Vagina (tissue), 2 donors: ENCODE measurements at regions not wholly inside any gene's neighbourhood (a gene's known extent, or its start where the extent isn't known, plus 50 kb on each side); places are given as distances from the start of the nearest gene placed in this dataset.

Experiments
- POLR2A ChIP-seq, 2 donors: fragments of 450-650 bp; IDR thresholded peaks; one replicate each; pipeline ENCODE4 v1.6.1; 2017; ENCODE audit warnings: antibody characterized with exemption in 2 of 2, mild to moderate bottlenecking in 2 of 2, moderate library complexity in 2 of 2
- POLR2AphosphoS5 ChIP-seq, 2 donors: sonication (generic); formaldehyde crosslinking; IDR thresholded peaks; one replicate each; pipeline ENCODE4 v1.9.0; 2017; ENCODE audit warnings: antibody characterized with exemption in 2 of 2, mild to moderate bottlenecking in 2 of 2, low read depth in 1 of 2; ENCODE audit not compliant: insufficient read depth in 1 of 2
- TF ChIP-seq, protein P1 (sequence below), 3 experiments: fragments of 450-650 bp in 2 of 3; fragments of 200-600 bp in 1 of 3; sonication (generic) in 1 of 3; IDR thresholded peaks; one replicate each; pipeline ENCODE4 v1.5.1; 2017 to 2019; ENCODE audit warnings: antibody characterized with exemption in 3 of 3, mild to moderate bottlenecking in 2 of 3, moderate library complexity in 2 of 3

DNA sequence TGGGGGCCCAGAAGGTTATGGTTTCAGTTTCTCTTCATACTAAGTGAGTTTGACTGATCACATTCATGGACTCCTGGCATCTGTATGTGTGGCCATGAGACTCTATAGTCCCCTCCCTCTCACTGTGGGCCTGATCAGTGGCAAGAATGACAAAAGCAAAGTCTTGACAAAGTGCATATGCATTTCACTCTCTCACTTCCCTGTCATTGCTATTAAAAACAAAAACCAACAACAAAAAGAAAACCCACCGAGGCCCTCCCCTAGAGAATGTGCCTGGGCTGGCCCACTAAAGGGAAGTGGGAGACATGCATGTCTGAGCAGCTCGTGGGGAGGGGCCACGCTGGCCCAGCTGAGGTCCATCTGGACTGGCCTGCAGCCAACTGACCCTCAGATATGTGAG lies 600.1 kb upstream of the RAB6C start:
- no peak for TF ChIP-seq POLR2A (IDR thresholded peaks at IDR 0.05)
- TF ChIP-seq, protein P1, sequence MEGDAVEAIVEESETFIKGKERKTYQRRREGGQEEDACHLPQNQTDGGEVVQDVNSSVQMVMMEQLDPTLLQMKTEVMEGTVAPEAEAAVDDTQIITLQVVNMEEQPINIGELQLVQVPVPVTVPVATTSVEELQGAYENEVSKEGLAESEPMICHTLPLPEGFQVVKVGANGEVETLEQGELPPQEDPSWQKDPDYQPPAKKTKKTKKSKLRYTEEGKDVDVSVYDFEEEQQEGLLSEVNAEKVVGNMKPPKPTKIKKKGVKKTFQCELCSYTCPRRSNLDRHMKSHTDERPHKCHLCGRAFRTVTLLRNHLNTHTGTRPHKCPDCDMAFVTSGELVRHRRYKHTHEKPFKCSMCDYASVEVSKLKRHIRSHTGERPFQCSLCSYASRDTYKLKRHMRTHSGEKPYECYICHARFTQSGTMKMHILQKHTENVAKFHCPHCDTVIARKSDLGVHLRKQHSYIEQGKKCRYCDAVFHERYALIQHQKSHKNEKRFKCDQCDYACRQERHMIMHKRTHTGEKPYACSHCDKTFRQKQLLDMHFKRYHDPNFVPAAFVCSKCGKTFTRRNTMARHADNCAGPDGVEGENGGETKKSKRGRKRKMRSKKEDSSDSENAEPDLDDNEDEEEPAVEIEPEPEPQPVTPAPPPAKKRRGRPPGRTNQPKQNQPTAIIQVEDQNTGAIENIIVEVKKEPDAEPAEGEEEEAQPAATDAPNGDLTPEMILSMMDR (IDR thresholded peaks at IDR 0.05): no peak
- TF ChIP-seq POLR2AphosphoS5 (IDR thresholded peaks at IDR 0.05; ENCODE audit: insufficient read depth in 1 of 2, low read depth in 1 of 2): no peak
